ENCODE measurements at regions not wholly inside any gene's neighbourhood (a gene's known extent, or its start where the extent isn't known, plus 50 kb on each side); places are given as distances from the start of the nearest gene placed in this dataset.
"Not testable (repeated sequence)": the region's sequence is repeated elsewhere in the genome, so short reads cannot be mapped to it uniquely, and the experiment has no call there.

DNA sequence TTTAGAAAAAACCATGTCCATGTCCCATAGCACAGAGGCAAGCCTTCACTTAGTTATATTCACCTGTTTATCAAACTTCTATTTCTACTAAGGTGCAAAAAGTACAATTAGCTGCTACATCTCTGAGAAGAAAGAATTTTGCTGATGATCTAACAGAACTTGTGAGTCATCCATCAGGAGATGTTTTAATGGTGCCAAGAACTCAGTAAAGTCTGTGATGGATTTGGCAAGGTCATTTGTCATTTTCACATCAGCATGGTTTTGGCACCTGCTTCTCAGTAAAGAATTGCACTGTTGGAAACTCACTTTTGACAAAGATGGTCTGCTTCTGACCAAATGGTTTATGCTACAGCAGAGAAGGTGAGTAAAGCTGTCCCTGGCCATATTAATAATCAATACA, 195.7 kb upstream of the TMEFF2 start:
- Histone ChIP-seq H2AFZ (ENCODE audit: low read depth, low read length) (no peak overlapping the region), H3K36me3 (replicated peaks; ENCODE audit: low read depth, low read length) (no peaks in the 10 kb centered on the region), H3K27me3 (ENCODE audit: low read depth, low read length) (no peaks in the 10 kb centered on the region), H3K79me2 (ENCODE audit: low read length) (no peaks in the 10 kb centered on the region), H3K27ac (ENCODE audit: low read length) (no peak overlapping the region), H3K9ac (ENCODE audit: low read length) (no peak overlapping the region), H4K20me1 (ENCODE audit: insufficient read depth, low read length) (no peaks in the 10 kb centered on the region), H3K4me1 (ENCODE audit: low read length) (no peaks in the 10 kb centered on the region), H3K9me3 (ENCODE audit: insufficient read depth, low read length) (no peaks in the 10 kb centered on the region), H3K4me2 (ENCODE audit: low read length) (no peak overlapping the region), H3K4me3 (ENCODE audit: low read length) (no peak overlapping the region)
- TF ChIP-seq, protein P1, sequence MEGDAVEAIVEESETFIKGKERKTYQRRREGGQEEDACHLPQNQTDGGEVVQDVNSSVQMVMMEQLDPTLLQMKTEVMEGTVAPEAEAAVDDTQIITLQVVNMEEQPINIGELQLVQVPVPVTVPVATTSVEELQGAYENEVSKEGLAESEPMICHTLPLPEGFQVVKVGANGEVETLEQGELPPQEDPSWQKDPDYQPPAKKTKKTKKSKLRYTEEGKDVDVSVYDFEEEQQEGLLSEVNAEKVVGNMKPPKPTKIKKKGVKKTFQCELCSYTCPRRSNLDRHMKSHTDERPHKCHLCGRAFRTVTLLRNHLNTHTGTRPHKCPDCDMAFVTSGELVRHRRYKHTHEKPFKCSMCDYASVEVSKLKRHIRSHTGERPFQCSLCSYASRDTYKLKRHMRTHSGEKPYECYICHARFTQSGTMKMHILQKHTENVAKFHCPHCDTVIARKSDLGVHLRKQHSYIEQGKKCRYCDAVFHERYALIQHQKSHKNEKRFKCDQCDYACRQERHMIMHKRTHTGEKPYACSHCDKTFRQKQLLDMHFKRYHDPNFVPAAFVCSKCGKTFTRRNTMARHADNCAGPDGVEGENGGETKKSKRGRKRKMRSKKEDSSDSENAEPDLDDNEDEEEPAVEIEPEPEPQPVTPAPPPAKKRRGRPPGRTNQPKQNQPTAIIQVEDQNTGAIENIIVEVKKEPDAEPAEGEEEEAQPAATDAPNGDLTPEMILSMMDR (IDR thresholded peaks at IDR 0.05; ENCODE audit: low read depth, low read length) = no peak
- TF ChIP-seq EZH2phosphoT487 (IDR thresholded peaks at IDR 0.05; ENCODE audit: low read depth) = no peak

DNA sequence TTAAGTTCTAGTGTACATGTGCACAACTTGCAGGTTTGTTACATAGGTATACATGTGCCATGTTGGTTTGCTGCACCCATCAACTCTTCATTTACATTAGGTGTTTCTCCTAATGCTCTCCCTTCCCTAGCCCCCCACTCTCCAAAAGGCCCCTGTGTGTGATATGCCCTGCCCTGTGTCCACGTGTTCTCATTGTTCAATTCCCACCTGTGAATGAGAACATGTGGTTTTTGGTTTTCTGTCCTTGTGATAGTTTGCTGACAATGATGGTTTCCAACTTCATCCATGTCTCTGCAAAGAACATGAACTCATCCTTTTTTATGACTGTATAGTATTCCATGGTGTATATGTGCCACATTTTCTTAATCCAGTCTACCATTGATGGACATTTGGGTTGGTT, 189.5 kb upstream of the TMEFF2 start:
- not testable (repeated sequence) for H3K4me2 ChIP-seq (ENCODE audit: low read length); H3K9ac ChIP-seq (ENCODE audit: low read length); H3K79me2 ChIP-seq (ENCODE audit: low read length); H3K36me3 ChIP-seq (replicated peaks; ENCODE audit: low read depth, low read length); H3K4me1 ChIP-seq (ENCODE audit: low read length); H4K20me1 ChIP-seq (ENCODE audit: insufficient read depth, low read length); H2AFZ ChIP-seq (ENCODE audit: low read depth, low read length); H3K27ac ChIP-seq (ENCODE audit: low read length); H3K27me3 ChIP-seq (ENCODE audit: low read depth, low read length); H3K9me3 ChIP-seq (ENCODE audit: insufficient read depth, low read length); H3K4me3 ChIP-seq (ENCODE audit: low read length)

DNA sequence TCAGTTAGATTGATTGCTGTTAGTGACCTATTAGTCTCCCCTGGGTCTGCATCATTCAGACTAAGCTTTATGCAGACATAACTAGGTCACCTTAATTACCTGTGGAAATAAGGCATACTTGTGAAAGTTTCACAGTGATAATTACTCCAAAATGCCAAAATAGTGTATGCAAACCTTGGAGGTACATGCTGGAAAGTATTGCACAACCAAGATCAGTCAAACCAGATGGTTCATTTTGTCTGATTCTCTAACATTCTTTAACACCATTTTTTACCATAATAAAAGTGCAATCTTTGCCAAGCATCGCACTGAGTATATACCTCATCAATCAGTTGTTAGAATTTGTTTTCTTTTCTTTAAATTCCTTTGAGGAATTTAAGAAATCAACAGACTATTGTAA, 186.3 kb upstream of the TMEFF2 start:
- Histone ChIP-seq H3K4me3 (ENCODE audit: low read length) (no peak overlapping the region), H3K9me3 (ENCODE audit: insufficient read depth, low read length) (no peaks in the 10 kb centered on the region), H3K4me1 (ENCODE audit: low read length) (peaks cover 7% of the 10 kb centered on the region), H4K20me1 (ENCODE audit: insufficient read depth, low read length) (no peaks in the 10 kb centered on the region), H3K9ac (ENCODE audit: low read length) (no peak overlapping the region), H3K27ac (ENCODE audit: low read length) (no peak overlapping the region), H3K79me2 (ENCODE audit: low read length) (no peaks in the 10 kb centered on the region), H2AFZ (ENCODE audit: low read depth, low read length) (no peak overlapping the region), H3K36me3 (replicated peaks; ENCODE audit: low read depth, low read length) (no peaks in the 10 kb centered on the region), H3K27me3 (ENCODE audit: low read depth, low read length) (no peaks in the 10 kb centered on the region), H3K4me2 (ENCODE audit: low read length) (no peak overlapping the region)
- TF ChIP-seq, protein P1 (IDR thresholded peaks at IDR 0.05; ENCODE audit: low read depth, low read length) = no peak
- TF ChIP-seq EZH2phosphoT487 (IDR thresholded peaks at IDR 0.05; ENCODE audit: low read depth) = no peak

DNA sequence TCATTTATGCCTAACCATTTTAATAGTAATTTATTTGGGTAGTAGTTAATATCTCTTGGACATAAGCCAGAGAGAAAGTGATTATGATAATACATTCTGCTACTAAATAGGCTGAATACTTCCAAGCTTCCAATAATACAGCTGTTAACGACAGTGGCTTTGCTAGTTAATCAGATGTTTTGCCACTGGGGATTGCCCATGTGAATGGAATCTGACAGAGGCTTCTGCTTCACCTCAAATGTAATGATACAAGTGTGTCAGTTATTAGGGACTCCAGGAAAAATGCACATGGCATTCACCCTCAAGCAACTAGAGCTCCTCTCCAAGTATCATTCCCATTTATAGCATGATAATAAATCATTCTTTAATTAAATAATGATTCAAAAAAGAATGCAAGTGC, 185.0 kb upstream of the TMEFF2 start:
- Histone ChIP-seq H3K27me3 (ENCODE audit: low read depth, low read length) (no peaks in the 10 kb centered on the region), H3K27ac (ENCODE audit: low read length) (no peak overlapping the region), H3K9ac (ENCODE audit: low read length) (no peak overlapping the region), H3K36me3 (replicated peaks; ENCODE audit: low read depth, low read length) (no peaks in the 10 kb centered on the region), H2AFZ (ENCODE audit: low read depth, low read length) (no peak overlapping the region), H4K20me1 (ENCODE audit: insufficient read depth, low read length) (no peaks in the 10 kb centered on the region), H3K9me3 (ENCODE audit: insufficient read depth, low read length) (no peaks in the 10 kb centered on the region), H3K4me3 (ENCODE audit: low read length) (no peak overlapping the region), H3K79me2 (ENCODE audit: low read length) (no peaks in the 10 kb centered on the region), H3K4me2 (ENCODE audit: low read length) (no peak overlapping the region), H3K4me1 (ENCODE audit: low read length) (peaks cover 7% of the 10 kb centered on the region)
- no peak for TF ChIP-seq EZH2phosphoT487 (IDR thresholded peaks at IDR 0.05; ENCODE audit: low read depth)
- TF ChIP-seq, protein P1 (IDR thresholded peaks at IDR 0.05; ENCODE audit: low read depth, low read length) = no peak

DNA sequence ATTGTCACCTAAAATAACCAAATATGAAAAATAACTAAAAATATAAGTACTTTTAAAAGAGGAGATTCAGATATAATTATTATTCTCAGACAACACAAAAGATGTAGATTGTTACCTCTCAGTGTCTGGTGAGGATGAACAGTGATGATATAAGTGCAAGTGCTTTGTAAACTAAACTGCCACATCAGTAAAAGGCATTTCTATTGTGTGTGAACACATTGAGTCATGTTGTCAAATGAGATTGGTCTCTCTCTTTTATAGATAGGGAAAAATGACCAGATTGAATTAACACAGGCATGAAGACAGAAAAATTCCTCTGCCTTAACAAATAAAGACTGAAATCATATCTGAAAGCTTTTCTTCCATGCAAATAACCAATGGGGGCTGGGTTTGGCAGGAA, 182.4 kb upstream of the TMEFF2 start:
- Histone ChIP-seq H2AFZ (ENCODE audit: low read depth, low read length) (peak overlapping the region; percentile 31; the same call in 1 of the 2 replicates), H3K9ac (ENCODE audit: low read length) (no peak overlapping the region), H3K27me3 (ENCODE audit: low read depth, low read length) (no peaks in the 10 kb centered on the region), H3K4me1 (ENCODE audit: low read length) (peaks cover 7% of the 10 kb centered on the region), H4K20me1 (ENCODE audit: insufficient read depth, low read length) (no peaks in the 10 kb centered on the region), H3K36me3 (replicated peaks; ENCODE audit: low read depth, low read length) (no peaks in the 10 kb centered on the region), H3K9me3 (ENCODE audit: insufficient read depth, low read length) (no peaks in the 10 kb centered on the region), H3K4me2 (ENCODE audit: low read length) (no peak overlapping the region), H3K27ac (ENCODE audit: low read length) (no peak overlapping the region), H3K4me3 (ENCODE audit: low read length) (no peak overlapping the region), H3K79me2 (ENCODE audit: low read length) (no peaks in the 10 kb centered on the region)
- TF ChIP-seq EZH2phosphoT487 (IDR thresholded peaks at IDR 0.05; ENCODE audit: low read depth) = no peak
- TF ChIP-seq, protein P1 (IDR thresholded peaks at IDR 0.05; ENCODE audit: low read depth, low read length) = no peak
